Neural progenitor cell (in vitro differentiated cells): ENCODE measurements at regions not wholly inside any gene's neighbourhood (a gene's known extent, or its start where the extent isn't known, plus 50 kb on each side); places are given as distances from the start of the nearest gene placed in this dataset.
A peak's percentile ranks its signal among the peaks of the same experiment; 100 is the strongest.

Experiments used
- DNase-seq: peaks from one replicate; pipeline ENCODE4 v3.0.0-alpha.2; 2016; ENCODE audit warnings: low spot score
- H2AFZ ChIP-seq: fragments of 200-600 bp; sonication (generic); replicated peaks from 2 replicates; pipeline ENCODE4 v1.6.1; 2016; ENCODE audit warnings: antibody characterized with exemption
- H3F3A ChIP-seq: fragments of 200-600 bp; sonication (generic); 2 replicates; pipeline ENCODE4 v1.6.1; 2016; ENCODE audit warnings: antibody characterized with exemption, low read depth
- H3K27ac ChIP-seq: fragments of 200-600 bp; sonication (generic); 2 replicates; pipeline ENCODE4 v1.5.1; 2016; ENCODE audit warnings: mild to moderate bottlenecking
- H3K27me3 ChIP-seq: fragments of 200-600 bp; sonication (generic); 2 replicates; pipeline ENCODE4 v1.6.1; 2016; ENCODE audit warnings: mild to moderate bottlenecking, moderate library complexity
- H3K36me3 ChIP-seq: fragments of 200-600 bp; sonication (generic); 2 replicates; pipeline ENCODE4 v1.5.1; 2016
- H3K4me1 ChIP-seq: fragments of 200-600 bp; sonication (generic); 2 replicates; pipeline ENCODE4 v1.6.1; 2016; ENCODE audit warnings: mixed run types
- H3K4me2 ChIP-seq: fragments of 200-600 bp; sonication (generic); 2 replicates; pipeline ENCODE4 v1.6.1; 2016
- H3K4me3 ChIP-seq: fragments of 200-600 bp; sonication (generic); 2 replicates; pipeline ENCODE4 v1.5.1; 2016
- H3K79me2 ChIP-seq: fragments of 200-600 bp; sonication (generic); 2 replicates; pipeline ENCODE4 v1.6.1; 2016; ENCODE audit warnings: low read depth
- H3K9ac ChIP-seq: fragments of 200-600 bp; sonication (generic); 2 replicates; pipeline ENCODE4 v1.6.1; 2016
- H3K9me3 ChIP-seq: fragments of 200-600 bp; sonication (generic); 2 replicates; pipeline ENCODE4 v1.5.1; 2016; ENCODE audit warnings: low read depth
- H4K20me1 ChIP-seq: fragments of 200-600 bp; sonication (generic); 2 replicates; pipeline ENCODE4 v1.6.1; 2016; ENCODE audit warnings: low read depth
- H3K27ac Mint-ChIP-seq: 3 replicates; pipeline ENCODE4 v1.8.0; 2021; ENCODE audit warnings: mixed read lengths
- H3K27me3 Mint-ChIP-seq: 2 replicates; pipeline ENCODE4 v1.8.0; 2022; ENCODE audit warnings: low read depth, mild to moderate bottlenecking, inconsistent platforms, moderate library complexity, mixed read lengths; ENCODE audit not compliant: insufficient read depth
- H3K36me3 Mint-ChIP-seq: 3 replicates; pipeline ENCODE4 v1.8.0; 2021; ENCODE audit warnings: mixed read lengths
- H3K4me1 Mint-ChIP-seq: 3 replicates; pipeline ENCODE4 v1.8.0; 2021; ENCODE audit warnings: mixed read lengths
- H3K4me3 Mint-ChIP-seq: 3 replicates; pipeline ENCODE4 v1.8.0; 2021; ENCODE audit warnings: mild to moderate bottlenecking, moderate library complexity, mixed read lengths
- H3K9me3 Mint-ChIP-seq: 3 replicates; pipeline ENCODE4 v1.8.0; 2020; ENCODE audit warnings: mixed read lengths
- CTCF ChIP-seq: fragments of 200-600 bp; sonication (generic); IDR thresholded peaks from 2 replicates; pipeline ENCODE4 v1.5.1; 2017; ENCODE audit warnings: antibody characterized with exemption, mild to moderate bottlenecking
- EZH2 ChIP-seq: fragments of 200-600 bp; sonication (generic); IDR thresholded peaks from 2 replicates; pipeline ENCODE4 v1.6.1; 2017; ENCODE audit warnings: antibody characterized with exemption, mild to moderate bottlenecking, moderate library complexity
- EZH2phosphoT487 ChIP-seq: fragments of 200-600 bp; sonication (generic); IDR thresholded peaks from 2 replicates; pipeline ENCODE4 v1.6.1; 2017; ENCODE audit warnings: antibody characterized with exemption

- no peak overlapping the region for H3K27ac Mint-ChIP-seq
- H4K20me1 ChIP-seq = no peaks in the 10 kb centered on the region
- no peak overlapping the region for H3K9ac ChIP-seq
- no peaks in the 10 kb centered on the region for H3K27me3 ChIP-seq
- peak overlapping the region; percentile 78 for H2AFZ ChIP-seq
- no peak for DNase-seq
- no peaks in the 10 kb centered on the region for H3K79me2 ChIP-seq
- no peaks in the 10 kb centered on the region for H3K36me3 Mint-ChIP-seq
- peaks cover 3% of the 10 kb centered on the region for H3K27me3 Mint-ChIP-seq
- peaks cover 30% of the 10 kb centered on the region for H3K4me1 Mint-ChIP-seq
- H3F3A ChIP-seq = no peaks in the 10 kb centered on the region
- H3K36me3 ChIP-seq = no peaks in the 10 kb centered on the region
- no peak overlapping the region for H3K27ac ChIP-seq
- no peak overlapping the region for H3K4me3 ChIP-seq
- H3K4me1 ChIP-seq = peaks cover 24% of the 10 kb centered on the region
- no peaks in the 10 kb centered on the region for H3K9me3 Mint-ChIP-seq
- no peaks in the 10 kb centered on the region for H3K9me3 ChIP-seq
- TF ChIP-seq CTCF (no peak), EZH2phosphoT487 (no peak), EZH2 (no peak)
- peak overlapping the region; percentile 53 for H3K4me2 ChIP-seq
- H3K4me3 Mint-ChIP-seq = no peak overlapping the region
Measured at GRCh38 chr2:234710066-234710465, 213.2 kb upstream of the ARL4C start.

GRCh38 chr2:234708717-234709116 is 211.8 kb upstream of the ARL4C start:
- H3F3A ChIP-seq = no peaks in the 10 kb centered on the region
- Mint-ChIP-seq H3K27ac (no peak overlapping the region), H3K36me3 (no peaks in the 10 kb centered on the region), H3K4me1 (peaks cover 34% of the 10 kb centered on the region), H3K27me3 (peaks cover 7% of the 10 kb centered on the region), H3K4me3 (no peak overlapping the region), H3K9me3 (no peaks in the 10 kb centered on the region)
- H4K20me1 ChIP-seq = no peaks in the 10 kb centered on the region
- no peak overlapping the region for H3K4me3 ChIP-seq
- H3K79me2 ChIP-seq = no peaks in the 10 kb centered on the region
- H3K9ac ChIP-seq = no peak overlapping the region
- H3K9me3 ChIP-seq = no peaks in the 10 kb centered on the region
- no peaks in the 10 kb centered on the region for H3K27me3 ChIP-seq
- no peaks in the 10 kb centered on the region for H3K36me3 ChIP-seq
- peaks cover 24% of the 10 kb centered on the region for H3K4me1 ChIP-seq
- H2AFZ ChIP-seq = no peak overlapping the region
- no peak overlapping the region for H3K4me2 ChIP-seq
- TF ChIP-seq CTCF = no peak
- TF ChIP-seq EZH2phosphoT487 = no peak
- TF ChIP-seq EZH2 = no peak
- DNase-seq = no peak
- no peak overlapping the region for H3K27ac ChIP-seq

- Histone ChIP-seq H4K20me1 (no peaks in the 10 kb centered on the region), H3K27me3 (no peaks in the 10 kb centered on the region), H3K4me3 (no peak overlapping the region), H3F3A (no peaks in the 10 kb centered on the region), H3K4me1 (peaks cover 24% of the 10 kb centered on the region), H3K9ac (no peak overlapping the region), H3K36me3 (no peaks in the 10 kb centered on the region), H3K79me2 (no peaks in the 10 kb centered on the region), H3K4me2 (peak overlapping the region; percentile 55), H2AFZ (no peak overlapping the region), H3K27ac (no peak overlapping the region), H3K9me3 (no peaks in the 10 kb centered on the region)
- H3K4me1 Mint-ChIP-seq = peaks cover 40% of the 10 kb centered on the region
- H3K9me3 Mint-ChIP-seq = no peaks in the 10 kb centered on the region
- H3K27ac Mint-ChIP-seq = peak overlapping the region; percentile 54
- H3K27me3 Mint-ChIP-seq = peaks cover 7% of the 10 kb centered on the region
- H3K4me3 Mint-ChIP-seq = peak overlapping the region; percentile 42
- peak; percentile 65 for DNase-seq
- no peaks in the 10 kb centered on the region for H3K36me3 Mint-ChIP-seq
- TF ChIP-seq CTCF (no peak), EZH2phosphoT487 (no peak), EZH2 (no peak)
Measured at GRCh38 chr2:234708091-234708683, 211.3 kb upstream of the ARL4C start.
